A549 (cell line): ENCODE measurements at regions not wholly inside any gene's neighbourhood (a gene's known extent, or its start where the extent isn't known, plus 50 kb on each side); places are given as distances from the start of the nearest gene placed in this dataset.

ENCODE experiments used
- ATAC-seq, 2 experiments: fragments of 200-7000 bp in 1 of 2; fragments of >200 bp in 1 of 2; cut with Nextera tagmentation in 1 of 2; cut with Tn5 transposase in 1 of 2; 3 replicates each; pipeline versions ENCODE4 v1.8.0 to v1.9.1; 2018 to 2020; ENCODE audit warnings: mild to moderate bottlenecking in 1 of 2, moderate library complexity in 1 of 2
- CTCF ChIA-PET: fragments of 300-600 bp; sonication (Branson Sonifier 250); formaldehyde crosslinking; extraction: SDS; loops from one replicate; lab custom pipeline; 2021; ENCODE audit warnings: antibody characterized with exemption, inconsistent platforms; lab: Yijun Ruan, JAX
- POLR2A ChIA-PET: fragments of 350-600 bp; formaldehyde crosslinking; extraction: SDS; loops from one replicate; lab custom pipeline; 2021; ENCODE audit warnings: antibody characterized with exemption, inconsistent platforms; lab: Yijun Ruan, JAX
- DNase-seq, 2 experiments: peaks; one replicate each; pipeline versions ENCODE4 v3.0.0 to v3.0.0-alpha.2; 2011 to 2016; ENCODE audit warnings: low read depth in 1 of 2, low spot score in 1 of 2
- FAIRE-seq: peaks from 2 replicates; lab custom pipeline; 2011; peaks lifted over from hg19 to GRCh38; lab: Jason Lieb, UNC
- H3K27ac ChIP-seq, 2 experiments: fragments of >200 bp; sonication (Bioruptor Twin); formaldehyde crosslinking; 3 replicates each; pipeline ENCODE4 v1.5.1; 2016 to 2017
- H3K4me1 ChIP-seq: fragments of >200 bp; sonication (Bioruptor Twin); formaldehyde crosslinking; 3 replicates; pipeline ENCODE4 v1.6.1; 2016
- H3K4me2 ChIP-seq: fragments of >200 bp; sonication (Bioruptor Twin); formaldehyde crosslinking; 3 replicates; pipeline ENCODE4 v1.6.1; 2016
- H3K4me3 ChIP-seq: fragments of >200 bp; sonication (Bioruptor Twin); formaldehyde crosslinking; 3 replicates; pipeline ENCODE4 v1.5.1; 2016
- H3K9me3 ChIP-seq: fragments of >200 bp; sonication (Bioruptor Twin); formaldehyde crosslinking; 3 replicates; pipeline ENCODE4 v1.6.1; 2016
- ATOH8 ChIP-seq: fragments of 250-450 bp; sonication (Bioruptor Pico); IDR thresholded peaks from 2 replicates; pipeline ENCODE4 v1.5.0; 2020; ENCODE audit warnings: low read depth, mild to moderate bottlenecking, moderate library complexity
- BCL3 ChIP-seq: fragments of >200 bp; sonication (Bioruptor Twin); formaldehyde crosslinking; IDR thresholded peaks from 3 replicates; pipeline ENCODE4 v1.6.1; 2016
- BHLHE40 ChIP-seq: IDR thresholded peaks from 2 replicates; pipeline ENCODE4 v1.6.1; 2012; ENCODE audit warnings: low read depth, low read length, inconsistent platforms
- CBX2 ChIP-seq: fragments of 200-600 bp; sonication (generic); IDR thresholded peaks from 2 replicates; pipeline ENCODE4 v1.6.1; 2016; ENCODE audit warnings: low read depth, mild to moderate bottlenecking, borderline replicate concordance
- CEBPB ChIP-seq, 2 experiments: fragments of >200 bp in 1 of 2; sonication (Bioruptor Twin) in 1 of 2; formaldehyde crosslinking in 1 of 2; IDR thresholded peaks; 2 replicates each; pipeline ENCODE4 v1.6.1; 2012 to 2016
- CTCF ChIP-seq: fragments of >200 bp; sonication (Bioruptor Twin); formaldehyde crosslinking; IDR thresholded peaks from 3 replicates; pipeline ENCODE4 v1.5.1; 2016
- E2F6 ChIP-seq: IDR thresholded peaks from 2 replicates; pipeline ENCODE4 v1.6.1; 2012; ENCODE audit warnings: low read depth, borderline replicate concordance
- EHF ChIP-seq: fragments of 250-450 bp; sonication (Bioruptor Pico); IDR thresholded peaks from 2 replicates; pipeline ENCODE4 v1.5.0; 2020; ENCODE audit warnings: mild to moderate bottlenecking
- EP300 ChIP-seq, 2 experiments: fragments of >200 bp; sonication (Bioruptor Twin); formaldehyde crosslinking; IDR thresholded peaks; 2 replicates in 1 of 2; 3 replicates in 1 of 2; pipeline ENCODE4 v1.6.1; 2016 to 2017
- FOXS1 ChIP-seq: fragments of 250-450 bp; sonication (Bioruptor Pico); IDR thresholded peaks from 2 replicates; pipeline ENCODE4 v1.5.0; 2020; ENCODE audit warnings: mild to moderate bottlenecking, moderate library complexity
- GATA3 ChIP-seq: IDR thresholded peaks from 2 replicates; pipeline ENCODE4 v1.6.1; 2012; ENCODE audit warnings: borderline replicate concordance
- HOXB13 ChIP-seq: fragments of 250-450 bp; sonication (Bioruptor Pico); IDR thresholded peaks from 2 replicates; pipeline ENCODE4 v1.5.0; 2020; ENCODE audit warnings: low read depth, mild to moderate bottlenecking, moderate library complexity
- JUN ChIP-seq, 2 experiments: fragments of >200 bp; sonication (Bioruptor Twin); formaldehyde crosslinking; IDR thresholded peaks; 2 replicates in 1 of 2; 3 replicates in 1 of 2; pipeline ENCODE4 v1.6.1; 2016 to 2017
- KDM5A ChIP-seq: fragments of 200-600 bp; sonication (generic); IDR thresholded peaks from 2 replicates; pipeline ENCODE4 v1.6.1; 2016; ENCODE audit warnings: antibody characterized with exemption, mild to moderate bottlenecking
- NPAS2 ChIP-seq: fragments of 250-450 bp; sonication (Bioruptor Pico); IDR thresholded peaks from 2 replicates; pipeline ENCODE4 v1.8.0; 2022; ENCODE audit warnings: mild to moderate bottlenecking, moderate library complexity, borderline replicate concordance
- NR3C1 ChIP-seq: fragments of >200 bp; sonication (Bioruptor Twin); formaldehyde crosslinking; IDR thresholded peaks from 3 replicates; pipeline ENCODE4 v1.6.1; 2017
- PBX3 ChIP-seq: IDR thresholded peaks from 2 replicates; pipeline ENCODE4 v1.6.1; 2012
- RAD21 ChIP-seq, 2 experiments: fragments of >200 bp in 1 of 2; sonication (Bioruptor Twin) in 1 of 2; formaldehyde crosslinking in 1 of 2; IDR thresholded peaks in 1 of 2; conservative IDR thresholded peaks in 1 of 2; 2 replicates in 1 of 2; 3 replicates in 1 of 2; pipeline ENCODE4 v1.6.1; 2012 to 2018; ENCODE audit warnings: inconsistent platforms in 1 of 2
- RARB ChIP-seq: fragments of 250-450 bp; sonication (Bioruptor Pico); IDR thresholded peaks from 2 replicates; pipeline ENCODE4 v1.8.0; 2021; ENCODE audit warnings: mild to moderate bottlenecking, moderate library complexity
- RCOR1 ChIP-seq: fragments of 150-350 bp; IDR thresholded peaks from 2 replicates; pipeline ENCODE4 v1.6.1; 2014; ENCODE audit warnings: antibody characterized with exemption, low read length, low read depth
- SMC3 ChIP-seq: fragments of >200 bp; sonication (Bioruptor Twin); formaldehyde crosslinking; IDR thresholded peaks from 3 replicates; pipeline ENCODE4 v1.6.1; 2018; ENCODE audit warnings: inconsistent platforms
- USF2 ChIP-seq: fragments of 450-650 bp; IDR thresholded peaks from 2 replicates; pipeline ENCODE4 v1.6.1; 2014; ENCODE audit warnings: antibody characterized with exemption
- ZC3H11A ChIP-seq: fragments of 450-650 bp; IDR thresholded peaks from 2 replicates; pipeline ENCODE4 v1.6.1; 2014; ENCODE audit warnings: antibody characterized with exemption, mild to moderate bottlenecking
- ZFP36 ChIP-seq: fragments of 450-650 bp; IDR thresholded peaks from 2 replicates; pipeline ENCODE4 v1.6.1; 2014; ENCODE audit warnings: borderline replicate concordance; ENCODE audit not compliant: partially characterized antibody
- ZNF302 ChIP-seq: fragments of 250-450 bp; sonication (Bioruptor Pico); IDR thresholded peaks from 2 replicates; pipeline ENCODE4 v1.9.0; 2021; ENCODE audit warnings: inconsistent platforms, mild to moderate bottlenecking, moderate library complexity
- WGBS: methylation state at CpG from one replicate; pipeline ENCODE4 v1.1.6; 2017; ENCODE audit errors: missing lambda C conversion rate; 5-methylcytosine and 5-hydroxymethylcytosine counted together
- TF ChIP-seq, protein P1 (sequence below): IDR thresholded peaks from 2 replicates; pipeline ENCODE4 v1.6.1; 2012

GRCh38 chr18:77647472-77647871, 397.8 kb downstream of the GALR1 start:
- no peaks in the 10 kb centered on the region for H3K9me3 ChIP-seq
- no peak overlapping the region for H3K4me3 ChIP-seq
- DNase-seq = no peak
- CTCF ChIA-PET = interaction anchor here (0.5 to 1.4 kb wide), 2 partner anchors 16 to 19 kb away, joined by 3 read pairs; no protein-coding TSS in a partner anchor
- no peaks in the 10 kb centered on the region for H3K4me1 ChIP-seq
- ATAC-seq = no peak
- POLR2A ChIA-PET = no interaction called here
- FAIRE-seq = no peak
- 21% methylated on average over 8 of the region's 8 CpGs for WGBS
- TF ChIP-seq FOXS1 (no peak), CEBPB (IDR thresholded peaks at IDR 0.05) (no peak), JUN (IDR thresholded peaks at IDR 0.05) (no peak), HOXB13 (CRISPR knock-in tag) (no peak), EHF (no peak), NPAS2 (CRISPR knock-in tag) (no peak)
- TF ChIP-seq, protein P1, sequence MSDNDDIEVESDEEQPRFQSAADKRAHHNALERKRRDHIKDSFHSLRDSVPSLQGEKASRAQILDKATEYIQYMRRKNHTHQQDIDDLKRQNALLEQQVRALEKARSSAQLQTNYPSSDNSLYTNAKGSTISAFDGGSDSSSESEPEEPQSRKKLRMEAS = no peak
- TF ChIP-seq, all 56 proteins: peak for 0
- no peak overlapping the region for H3K27ac ChIP-seq
- H3K4me2 ChIP-seq = no peak overlapping the region

- no peaks in the 10 kb centered on the region for H3K9me3 ChIP-seq
- CTCF ChIA-PET = interaction anchor here (0.7 to 1.4 kb wide), 2 partner anchors 9 to 11 kb away, joined by 3 read pairs; no protein-coding TSS in a partner anchor
- FAIRE-seq = no peak
- no peak overlapping the region for H3K4me3 ChIP-seq
- WGBS = 53% methylated on average over 7 of the region's 7 CpGs
- no peak for DNase-seq
- POLR2A ChIA-PET = no interaction called here
- H3K4me2 ChIP-seq = no peak overlapping the region
- no peak overlapping the region for H3K27ac ChIP-seq
- TF ChIP-seq ZNF302 (CRISPR knock-in tag) = no peak
- no peaks in the 10 kb centered on the region for H3K4me1 ChIP-seq
- no peak for ATAC-seq
Measured at GRCh38 chr18:77648411-77648810, 398.8 kb downstream of the GALR1 start.

- CTCF ChIA-PET = interaction anchor here (0.9 to 1.5 kb wide), 11 partner anchors 8 to 668 kb away, joined by 3 to 6 read pairs (median 4); no protein-coding TSS in a partner anchor
- Histone ChIP-seq H3K4me2 (peak overlapping the region; percentile 37; the same call in 2 of the 3 replicates), H3K9me3 (no peaks in the 10 kb centered on the region), H3K4me1 (no peaks in the 10 kb centered on the region), H3K27ac (no peak overlapping the region), H3K4me3 (no peak overlapping the region)
- DNase-seq = peak; percentile 36 to 44
- no peak for FAIRE-seq
- POLR2A ChIA-PET = no interaction called here
- ATAC-seq = peak; percentile 80 to 93; a peak in 5 of 6 replicates
- TF ChIP-seq NR3C1 (no peak), FOXS1 (no peak), USF2 (no peak), ATOH8 (CRISPR knock-in tag) (no peak), CTCF (peak; percentile 53), RAD21 (conservative IDR thresholded peaks at IDR 0.05 in 1 of 2, IDR thresholded peaks at IDR 0.05 in 1 of 2) (peak; percentile 67 to 75), ZNF302 (CRISPR knock-in tag) (no peak), ZFP36 (no peak), PBX3 (no peak), RCOR1 (no peak), EP300 (IDR thresholded peaks at IDR 0.05) (no peak), BCL3 (no peak), BHLHE40 (no peak), CBX2 (no peak), GATA3 (no peak), RARB (CRISPR knock-in tag) (no peak), ZC3H11A (no peak), KDM5A (no peak), SMC3 (peak; percentile 52), E2F6 (no peak)
- WGBS = 9% methylated on average over 15 of the region's 28 CpGs
Measured at GRCh38 chr18:77650799-77651385, 401.2 kb downstream of the GALR1 start.
